H9 (cell line): ENCODE measurements at regions not wholly inside any gene's neighbourhood (a gene's known extent, or its start where the extent isn't known, plus 50 kb on each side); places are given as distances from the start of the nearest gene placed in this dataset.

Source experiments
- DNase-seq: peaks from one replicate; pipeline ENCODE4 v3.0.0-alpha.2; 2017
- H2AFZ ChIP-seq: one replicate; pipeline ENCODE4 v1.6.1; 2013; ENCODE audit warnings: mild to moderate bottlenecking, low read length, control low read depth, moderate library complexity
- H2AK5ac ChIP-seq: 2 replicates; pipeline ENCODE4 v1.6.1; 2013; ENCODE audit warnings: low read length, control low read depth, mixed read lengths; ENCODE audit not compliant: insufficient read length
- H2BK120ac ChIP-seq: one replicate; pipeline ENCODE4 v1.6.1; 2013; ENCODE audit warnings: low read depth, mild to moderate bottlenecking, low read length, control low read depth, inconsistent platforms; ENCODE audit not compliant: poor library complexity, severe bottlenecking
- H2BK12ac ChIP-seq: 2 replicates; pipeline ENCODE4 v1.6.1; 2013; ENCODE audit warnings: low read length, control low read depth, mixed read lengths, low read depth; ENCODE audit not compliant: insufficient read length
- H2BK15ac ChIP-seq: 2 replicates; pipeline ENCODE4 v1.6.1; 2013; ENCODE audit warnings: low read depth, low read length, control low read depth
- H2BK20ac ChIP-seq: one replicate; pipeline ENCODE4 v1.6.1; 2013; ENCODE audit warnings: low read depth, mild to moderate bottlenecking, low read length, control low read depth, inconsistent platforms; ENCODE audit not compliant: poor library complexity, severe bottlenecking
- H2BK5ac ChIP-seq: 2 replicates; pipeline ENCODE4 v1.6.1; 2013; ENCODE audit warnings: low read length, control low read depth, mixed read lengths; ENCODE audit not compliant: insufficient read length
- H3K14ac ChIP-seq: 2 replicates; pipeline ENCODE4 v1.6.1; 2013; ENCODE audit warnings: low read length, control low read depth; ENCODE audit not compliant: insufficient read depth
- H3K18ac ChIP-seq: 2 replicates; pipeline ENCODE4 v1.6.1; 2013; ENCODE audit warnings: low read depth, mild to moderate bottlenecking, mixed read lengths, low read length, control low read depth; ENCODE audit not compliant: insufficient read length
- H3K23ac ChIP-seq: 2 replicates; pipeline ENCODE4 v1.6.1; 2013; ENCODE audit warnings: low read length, control low read depth, mixed read lengths, low read depth; ENCODE audit not compliant: insufficient read length
- H3K23me2 ChIP-seq: 2 replicates; pipeline ENCODE4 v1.6.1; 2013; ENCODE audit warnings: low read depth, mild to moderate bottlenecking, mixed read lengths, low read length, control low read depth; ENCODE audit not compliant: insufficient read length, poor library complexity, severe bottlenecking
- H3K27ac ChIP-seq: 2 replicates; pipeline ENCODE4 v1.5.1; 2013; ENCODE audit warnings: low read length, control low read depth, mixed read lengths, low read depth; ENCODE audit not compliant: insufficient read length
- H3K27me3 ChIP-seq: 2 replicates; pipeline ENCODE4 v1.6.1; 2013; ENCODE audit warnings: low read length, control low read depth, inconsistent platforms; ENCODE audit not compliant: insufficient read depth
- H3K4ac ChIP-seq: 2 replicates; pipeline ENCODE4 v1.6.1; 2013; ENCODE audit warnings: low read depth, mild to moderate bottlenecking, control low read depth, inconsistent platforms, low read length, moderate library complexity
- H3K4me1 ChIP-seq: 2 replicates; pipeline ENCODE4 v1.6.1; 2013; ENCODE audit warnings: low read length, control low read depth, inconsistent platforms; ENCODE audit not compliant: insufficient read depth
- H3K4me2 ChIP-seq: 2 replicates; pipeline ENCODE4 v1.6.1; 2013; ENCODE audit warnings: low read length, control low read depth, mixed read lengths; ENCODE audit not compliant: insufficient read length, insufficient read depth
- H3K56ac ChIP-seq: 2 replicates; pipeline ENCODE4 v1.6.1; 2013; ENCODE audit warnings: low read depth, mild to moderate bottlenecking, mixed read lengths, low read length, control low read depth; ENCODE audit not compliant: insufficient read length
- H3K79me1 ChIP-seq: 2 replicates; pipeline ENCODE4 v1.6.1; 2013; ENCODE audit warnings: low read depth, mild to moderate bottlenecking, moderate library complexity, low read length, control low read depth, inconsistent platforms; ENCODE audit not compliant: insufficient read depth, poor library complexity, severe bottlenecking
- H3K79me2 ChIP-seq: 2 replicates; pipeline ENCODE4 v1.6.1; 2013; ENCODE audit warnings: low read length, control low read depth, inconsistent platforms; ENCODE audit not compliant: insufficient read depth
- H3K9ac ChIP-seq: 2 replicates; pipeline ENCODE4 v1.6.1; 2013; ENCODE audit warnings: low read length, control low read depth, mixed read lengths; ENCODE audit not compliant: insufficient read length; ENCODE audit errors: extremely low read depth
- H3K9me3 ChIP-seq: one replicate; pipeline ENCODE4 v1.6.1; 2013; ENCODE audit warnings: low read depth, low read length, inconsistent platforms; ENCODE audit not compliant: control insufficient read depth
- H3T11ph ChIP-seq: one replicate; pipeline ENCODE4 v1.6.1; 2013; ENCODE audit warnings: mild to moderate bottlenecking, low read length, control low read depth, inconsistent platforms
- H4K20me1 ChIP-seq: one replicate; pipeline ENCODE4 v1.6.1; 2013; ENCODE audit not compliant: control insufficient read depth, insufficient read length, insufficient read depth
- H4K5ac ChIP-seq: 2 replicates; pipeline ENCODE4 v1.6.1; 2013; ENCODE audit warnings: low read depth, mild to moderate bottlenecking, mixed read lengths, low read length, control low read depth; ENCODE audit not compliant: insufficient read length
- H4K8ac ChIP-seq: replicated peaks from 2 replicates; pipeline ENCODE4 v1.6.1; 2013; ENCODE audit warnings: low read length, control low read depth, mixed read lengths, low read depth; ENCODE audit not compliant: insufficient read length
- H4K91ac ChIP-seq: 2 replicates; pipeline ENCODE4 v1.6.1; 2013; ENCODE audit warnings: low read depth, mild to moderate bottlenecking, moderate library complexity, mixed read lengths, low read length, control low read depth; ENCODE audit not compliant: insufficient read length
- H3K27ac Mint-ChIP-seq, 3 experiments: 2 replicates in 2 of 3; 3 replicates in 1 of 3; pipeline ENCODE4 v1.8.0; 2020 to 2021; ENCODE audit warnings: mixed read lengths in 3 of 3, mild to moderate bottlenecking in 1 of 3, moderate library complexity in 1 of 3
- H3K27me3 Mint-ChIP-seq: 2 replicates; pipeline ENCODE4 v1.8.0; 2021; ENCODE audit warnings: low read depth, mild to moderate bottlenecking, moderate library complexity, mixed read lengths
- H3K36me3 Mint-ChIP-seq, 3 experiments: 2 replicates in 2 of 3; 3 replicates in 1 of 3; pipeline ENCODE4 v1.8.0; 2020 to 2021; ENCODE audit warnings: low read depth in 3 of 3, mixed read lengths in 3 of 3; ENCODE audit not compliant: insufficient read depth in 1 of 3
- H3K4me1 Mint-ChIP-seq, 2 experiments: 2 replicates each; pipeline ENCODE4 v1.8.0; 2020; ENCODE audit warnings: mixed read lengths in 2 of 2
- H3K4me3 Mint-ChIP-seq, 2 experiments: 2 replicates in 1 of 2; 3 replicates in 1 of 2; pipeline ENCODE4 v1.8.0; 2020 to 2021; ENCODE audit warnings: mild to moderate bottlenecking in 2 of 2, mixed read lengths in 2 of 2, moderate library complexity in 1 of 2
- H3K9me3 Mint-ChIP-seq, 2 experiments: 2 replicates in 1 of 2; 3 replicates in 1 of 2; pipeline ENCODE4 v1.8.0; 2020; ENCODE audit warnings: mild to moderate bottlenecking in 2 of 2, mixed read lengths in 2 of 2, moderate library complexity in 1 of 2
- CTCF ChIP-seq: fragments of 200-600 bp; sonication (generic); conservative IDR thresholded peaks from 3 replicates; pipeline ENCODE4 v1.8.0; 2021; ENCODE audit warnings: antibody characterized with exemption, mild to moderate bottlenecking
- WGBS: extraction: QIAGEN DNeasy Blood & Tissue Kit; methylation state at CpG from one replicate; pipeline ENCODE4 v1.1.7; 2013; ENCODE audit warnings: missing lambda C conversion rate, low lambda C conversion rate, mixed read lengths; ENCODE audit not compliant: insufficient read length; ENCODE audit errors: extremely low coverage; 5-methylcytosine and 5-hydroxymethylcytosine counted together

- DNase-seq: no peak
- H3K9me3 ChIP-seq: no peaks in the 10 kb centered on the region
- no peak overlapping the region for H2AK5ac ChIP-seq
- H4K8ac ChIP-seq: no peak overlapping the region
- H2BK15ac ChIP-seq: no peak overlapping the region
- no peaks in the 10 kb centered on the region for H3K4me1 ChIP-seq
- no peak for TF ChIP-seq CTCF
- no peak overlapping the region for H3K27ac Mint-ChIP-seq
- no peaks in the 10 kb centered on the region for H3K4me1 Mint-ChIP-seq
- no peaks in the 10 kb centered on the region for H3K23me2 ChIP-seq
- no peak overlapping the region for H2BK12ac ChIP-seq
- H3K9ac ChIP-seq: no peak overlapping the region
- H2BK20ac ChIP-seq: no peak overlapping the region
- no peak overlapping the region for H3K4me2 ChIP-seq
- H3T11ph ChIP-seq: no peak overlapping the region
- no peak overlapping the region for H3K4ac ChIP-seq
- H3K56ac ChIP-seq: no peak overlapping the region
- peaks cover 4% of the 10 kb centered on the region for H3K27me3 Mint-ChIP-seq
- no peak overlapping the region for H3K23ac ChIP-seq
- no peak overlapping the region for H3K18ac ChIP-seq
- H4K5ac ChIP-seq: no peak overlapping the region
- H2BK120ac ChIP-seq: no peak overlapping the region
- no peaks in the 10 kb centered on the region for H3K79me2 ChIP-seq
- H3K27me3 ChIP-seq: no peaks in the 10 kb centered on the region
- no peak overlapping the region for H3K4me3 Mint-ChIP-seq
- H2BK5ac ChIP-seq: no peak overlapping the region
- peaks cover 0 to 15% (median 5%) of the 10 kb centered on the region in 3 experiments; a peak in 5 of 7 replicates for H3K36me3 Mint-ChIP-seq
- H3K27ac ChIP-seq: no peak overlapping the region
- no peak overlapping the region for H2AFZ ChIP-seq
- H3K9me3 Mint-ChIP-seq: peaks cover 20 to 23% of the 10 kb centered on the region in 2 experiments
- no CpG with 5 or more reads among the region's 2 CpGs for WGBS
- H3K79me1 ChIP-seq: no peaks in the 10 kb centered on the region
- H4K20me1 ChIP-seq: no peaks in the 10 kb centered on the region
- no peak overlapping the region for H3K14ac ChIP-seq
- no peak overlapping the region for H4K91ac ChIP-seq
Observed at GRCh38 chr10:9160275-9160674, 1105.8 kb downstream of the GATA3 start.
